ENCODE measurements at regions not wholly inside any gene's neighbourhood (a gene's known extent, or its start where the extent isn't known, plus 50 kb on each side); places are given as distances from the start of the nearest gene placed in this dataset.

GRCh38 chr11:122365610-122366360 lies 249.8 kb upstream of the BLID start:
- H3K27me3 ChIP-seq (replicated peaks; ENCODE audit: control insufficient read depth, insufficient read depth, low read length) = no peaks in the 10 kb centered on the region
- ChIA-PET POLR2A (no interaction called here), CTCF (no interaction called here)
- Mint-ChIP-seq H3K27ac (ENCODE audit: unreplicated experiment) (no peak overlapping the region), H3K4me3 (ENCODE audit: unreplicated experiment) (no peak overlapping the region), H3K27me3 (ENCODE audit: insufficient read depth, unreplicated experiment) (no peaks in the 10 kb centered on the region), H3K36me3 (ENCODE audit: insufficient read depth, unreplicated experiment) (no peaks in the 10 kb centered on the region), H3K9me3 (ENCODE audit: unreplicated experiment) (peaks cover 17% of the 10 kb centered on the region), H3K4me1 (ENCODE audit: low read depth, unreplicated experiment) (peaks cover 16% of the 10 kb centered on the region)
- no peaks in the 10 kb centered on the region for H3K9me3 ChIP-seq
- intact Hi-C loops (cut with micrococcal nuclease; ENCODE audit: unreplicated experiment) = no loop called here
- DNase-seq = no peak
- H3K4me3 ChIP-seq (ENCODE audit: low read depth, low read length) = no peak overlapping the region
- TF ChIP-seq CTCF (IDR thresholded peaks at IDR 0.05; ENCODE audit: insufficient read depth in 1 of 2, low read depth in 1 of 2, low read length in 1 of 2, severe bottlenecking in 1 of 2, unreplicated experiment in 1 of 2) = no peak
- no peaks in the 10 kb centered on the region for H3K36me3 ChIP-seq (ENCODE audit: control insufficient read depth, insufficient read depth, low read length)
- BruUV-seq (replicated peaks) = no TSS peak
- H3K4me1 ChIP-seq = peaks cover 16% of the 10 kb centered on the region

GRCh38 chr11:122363296-122363695 lies 247.3 kb upstream of the BLID start:
- Mint-ChIP-seq H3K27me3 (ENCODE audit: insufficient read depth, unreplicated experiment) (no peaks in the 10 kb centered on the region), H3K9me3 (ENCODE audit: unreplicated experiment) (peaks cover 14% of the 10 kb centered on the region), H3K4me1 (ENCODE audit: low read depth, unreplicated experiment) (peaks cover 16% of the 10 kb centered on the region), H3K36me3 (ENCODE audit: insufficient read depth, unreplicated experiment) (no peaks in the 10 kb centered on the region), H3K4me3 (ENCODE audit: unreplicated experiment) (no peak overlapping the region), H3K27ac (ENCODE audit: unreplicated experiment) (no peak overlapping the region)
- Histone ChIP-seq H3K36me3 (ENCODE audit: control insufficient read depth, insufficient read depth, low read length) (no peaks in the 10 kb centered on the region), H3K4me3 (ENCODE audit: low read depth, low read length) (no peak overlapping the region), H3K4me1 (peaks cover 14% of the 10 kb centered on the region), H3K27me3 (replicated peaks; ENCODE audit: control insufficient read depth, insufficient read depth, low read length) (no peaks in the 10 kb centered on the region; the same call in 1 of the 2 replicates), H3K9me3 (no peaks in the 10 kb centered on the region)
- intact Hi-C loops (cut with micrococcal nuclease; ENCODE audit: unreplicated experiment) = no loop called here
- TF ChIP-seq CTCF (IDR thresholded peaks at IDR 0.05; ENCODE audit: insufficient read depth in 1 of 2, low read depth in 1 of 2, low read length in 1 of 2, severe bottlenecking in 1 of 2, unreplicated experiment in 1 of 2) = no peak
- no TSS peak for BruUV-seq (replicated peaks)
- POLR2A ChIA-PET = no interaction called here
- CTCF ChIA-PET = no interaction called here
- DNase-seq = no peak

GRCh38 chr11:122362381-122362780 lies 246.4 kb upstream of the BLID start:
- intact Hi-C loops (cut with micrococcal nuclease; ENCODE audit: unreplicated experiment) = no loop called here
- peaks cover 5% of the 10 kb centered on the region for H3K4me1 ChIP-seq

More at GRCh38 chr11:122362381-122362780, 246.4 kb upstream of the BLID start:
- no peak for DNase-seq
- Histone ChIP-seq H3K9me3 (no peaks in the 10 kb centered on the region), H3K36me3 (ENCODE audit: control insufficient read depth, insufficient read depth, low read length) (no peaks in the 10 kb centered on the region), H3K4me3 (ENCODE audit: low read depth, low read length) (no peak overlapping the region), H3K27me3 (replicated peaks; ENCODE audit: control insufficient read depth, insufficient read depth, low read length) (no peaks in the 10 kb centered on the region; the same call in 1 of the 2 replicates)
- H3K9me3 Mint-ChIP-seq (ENCODE audit: unreplicated experiment) = peaks cover 14% of the 10 kb centered on the region
- ChIA-PET CTCF (no interaction called here), POLR2A (interaction anchor here (0.6 to 0.7 kb wide), 2 partner anchors 104 to 144 kb away, joined by 4 to 5 read pairs; no protein-coding TSS in a partner anchor)
- H3K4me3 Mint-ChIP-seq (ENCODE audit: unreplicated experiment) = no peak overlapping the region
- H3K4me1 Mint-ChIP-seq (ENCODE audit: low read depth, unreplicated experiment) = peaks cover 7% of the 10 kb centered on the region
- TF ChIP-seq CTCF (IDR thresholded peaks at IDR 0.05; ENCODE audit: insufficient read depth in 1 of 2, low read depth in 1 of 2, low read length in 1 of 2, severe bottlenecking in 1 of 2, unreplicated experiment in 1 of 2) = no peak
- no peaks in the 10 kb centered on the region for H3K27me3 Mint-ChIP-seq (ENCODE audit: insufficient read depth, unreplicated experiment)
- no peak overlapping the region for H3K27ac Mint-ChIP-seq (ENCODE audit: unreplicated experiment)
- H3K36me3 Mint-ChIP-seq (ENCODE audit: insufficient read depth, unreplicated experiment) = no peaks in the 10 kb centered on the region
- BruUV-seq (replicated peaks) = no TSS peak

All from Caco-2 (cell line).